Anterior cingulate cortex (tissue), 58 donors: ENCODE measurements at regions not wholly inside any gene's neighbourhood (a gene's known extent, or its start where the extent isn't known, plus 50 kb on each side); places are given as distances from the start of the nearest gene placed in this dataset.

Experiments used
- DNase-seq, 58 donors: peaks; one replicate each; lab custom pipeline; 2025; lab: John Stamatoyannopoulos, UW

GRCh38 chr12:39062266-39062996 is 157.0 kb upstream of the CPNE8 start:
- no peak for DNase-seq

- DNase-seq = no peak
These were observed 156.2 kb upstream of the CPNE8 start for GRCh38 chr12:39061576-39061975.

DNA sequence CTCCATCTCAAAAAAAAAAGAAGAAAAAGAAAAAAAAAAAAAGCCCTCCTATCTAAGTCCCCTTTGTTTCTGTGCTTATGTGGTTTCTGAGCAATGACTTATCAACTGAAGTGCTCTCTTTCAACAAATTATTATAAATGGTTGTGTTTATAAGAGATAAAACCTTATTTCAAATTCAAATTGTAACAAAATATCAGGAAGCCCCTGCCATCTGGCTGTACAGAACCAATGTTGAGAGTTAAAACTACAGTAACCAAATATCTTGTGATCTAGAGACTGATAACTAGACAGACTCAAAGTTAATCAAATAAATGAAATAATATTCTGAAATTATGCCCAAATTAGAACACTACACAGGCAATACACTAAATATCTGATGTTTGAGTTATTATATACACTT is 143.0 kb upstream of the CPNE8 start:
- DNase-seq = no peak

DNA sequence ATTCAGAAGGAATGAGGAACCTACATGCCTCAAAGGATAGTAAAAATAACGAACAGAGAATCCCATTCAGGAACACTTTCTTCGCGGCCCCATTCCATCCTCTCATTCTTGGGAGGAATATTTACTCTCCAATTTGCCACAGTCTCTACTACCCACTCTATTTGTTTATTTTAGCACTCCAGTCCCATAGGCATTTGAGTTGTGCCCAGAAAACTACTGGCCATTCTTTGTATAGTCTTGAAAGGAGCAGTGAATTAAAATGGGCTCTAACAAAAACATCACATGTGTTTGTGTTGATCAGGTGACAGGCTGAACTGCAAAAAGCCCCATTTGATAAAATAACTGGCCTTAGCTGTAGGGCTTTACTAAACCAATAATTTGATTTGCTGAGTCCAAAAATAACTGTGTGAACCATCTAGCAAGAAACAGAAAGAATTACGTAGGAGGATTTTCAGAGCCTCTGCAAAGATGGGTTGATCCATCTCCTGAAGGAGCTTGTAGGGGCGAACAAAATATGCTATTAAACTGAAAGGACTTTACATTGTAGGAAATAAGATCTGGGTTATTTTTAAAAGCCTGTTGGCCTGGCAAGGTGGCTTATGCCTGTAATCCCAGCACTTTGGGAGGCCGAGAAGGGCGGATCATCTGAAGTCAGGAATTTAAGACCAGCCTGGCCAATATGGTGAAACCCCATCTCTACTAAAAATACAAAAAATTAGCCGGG is 142.3 kb upstream of the CPNE8 start:
- no peak for DNase-seq

- no peak for DNase-seq
These were observed 139.4 kb upstream of the CPNE8 start for GRCh38 chr12:39044754-39045153.

DNA sequence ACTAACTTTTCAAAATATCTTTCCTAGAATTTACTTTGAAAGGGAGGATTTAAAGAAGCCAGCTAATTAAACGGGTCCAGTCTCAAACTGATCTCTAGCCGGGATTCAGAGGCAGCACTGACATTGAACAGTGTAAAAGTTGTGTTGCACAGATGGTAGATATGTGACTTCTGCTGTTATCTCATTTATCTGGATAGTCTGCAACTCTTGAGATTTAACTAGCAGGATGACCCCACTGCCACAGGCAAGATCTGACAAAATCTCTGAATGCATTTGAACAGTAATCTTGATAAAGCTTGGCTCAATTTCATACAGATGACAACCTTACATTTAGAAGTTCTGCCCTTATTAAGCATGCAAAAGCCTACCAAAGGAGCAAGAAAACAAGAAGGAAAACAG is 138.0 kb upstream of the CPNE8 start:
- no peak for DNase-seq

DNA sequence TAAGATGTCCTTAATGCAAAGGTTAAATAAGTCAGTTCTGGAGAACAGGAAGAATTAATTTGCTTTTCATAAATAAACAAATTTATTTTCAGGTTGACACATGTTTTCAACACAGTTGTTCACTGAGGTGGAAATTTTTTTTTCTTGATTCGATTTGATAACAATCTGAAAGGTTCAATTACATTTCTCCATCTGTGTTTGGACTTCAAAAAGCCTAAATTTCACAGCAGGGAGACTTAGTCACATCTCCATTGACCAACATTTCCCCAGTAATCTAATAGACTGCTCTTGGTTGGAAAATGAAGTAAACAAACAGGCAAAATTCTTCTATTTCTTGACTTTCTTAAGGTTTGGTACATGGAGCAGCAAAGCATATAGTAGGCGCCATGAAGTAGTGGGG is 134.9 kb upstream of the CPNE8 start:
- no peak for DNase-seq

GRCh38 chr12:39037115-39037514 is 131.7 kb upstream of the CPNE8 start:
- DNase-seq = no peak

- DNase-seq = no peak
These were observed 130.7 kb upstream of the CPNE8 start for GRCh38 chr12:39036105-39036504.

GRCh38 chr12:39033782-39034181 is 128.4 kb upstream of the CPNE8 start:
- DNase-seq = no peak

GRCh38 chr12:39032448-39032847 is 127.1 kb upstream of the CPNE8 start:
- DNase-seq = no peak

DNA sequence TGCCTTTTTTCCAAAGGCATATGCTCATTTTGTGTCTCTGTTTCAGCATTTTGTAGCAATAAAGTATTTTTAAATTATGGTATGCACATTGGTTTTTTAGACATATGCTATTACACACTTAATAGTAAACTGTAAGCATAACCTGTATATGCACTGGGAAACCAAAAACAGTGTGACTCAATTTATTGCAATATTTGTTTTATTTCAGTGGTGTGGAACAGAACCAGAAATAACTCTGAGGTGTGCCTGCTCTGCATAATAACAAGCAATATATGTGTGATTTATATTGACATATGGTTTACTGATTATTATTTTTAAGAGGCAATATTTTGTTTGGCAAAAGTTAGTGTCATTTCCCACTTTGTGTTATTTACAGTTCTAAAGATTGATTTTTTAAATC is 126.6 kb upstream of the CPNE8 start:
- no peak for DNase-seq

DNA sequence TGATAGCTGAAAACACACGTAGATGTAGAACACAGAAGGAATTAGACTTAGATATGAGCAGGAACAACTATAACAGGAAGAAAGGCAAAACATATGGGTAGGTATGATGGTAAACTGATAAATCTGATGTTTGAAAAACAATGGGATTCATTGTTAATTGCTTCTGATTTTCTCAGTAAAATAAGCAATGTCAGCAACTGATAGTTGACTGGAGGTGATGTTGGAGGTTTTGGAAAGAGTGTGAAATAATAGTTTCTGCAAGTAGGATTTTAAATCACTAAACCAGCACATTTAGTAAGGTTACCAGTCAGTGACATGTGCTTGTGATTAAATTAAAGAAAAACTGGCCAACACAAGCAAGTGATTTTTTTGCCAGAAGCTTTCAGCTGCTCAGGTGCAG is 123.0 kb upstream of the CPNE8 start:
- no peak for DNase-seq

GRCh38 chr12:39012870-39013269 is 107.5 kb upstream of the CPNE8 start:
- no peak for DNase-seq

DNA sequence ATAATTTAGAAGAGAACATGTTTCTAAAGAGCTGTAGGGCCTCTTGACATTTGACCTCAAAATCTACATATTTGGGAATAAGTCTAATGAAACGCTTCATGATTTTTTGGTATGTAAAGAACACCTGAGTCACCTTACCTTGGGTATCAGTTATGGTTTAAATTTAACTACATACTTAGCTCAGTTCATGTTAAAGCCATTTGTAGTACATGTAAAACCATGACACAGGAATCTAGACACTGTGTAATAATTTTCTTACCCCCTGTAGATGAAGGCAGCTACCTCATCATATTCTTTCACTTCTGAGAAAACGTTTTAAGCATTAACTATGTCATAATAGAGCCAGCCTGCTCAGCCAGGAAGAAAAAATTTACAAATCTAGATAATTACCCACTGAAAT is 105.8 kb upstream of the CPNE8 start:
- no peak for DNase-seq

GRCh38 chr12:39010406-39010805 is 105.0 kb upstream of the CPNE8 start:
- no peak for DNase-seq

GRCh38 chr12:39007619-39008018 is 102.2 kb upstream of the CPNE8 start:
- no peak for DNase-seq

DNA sequence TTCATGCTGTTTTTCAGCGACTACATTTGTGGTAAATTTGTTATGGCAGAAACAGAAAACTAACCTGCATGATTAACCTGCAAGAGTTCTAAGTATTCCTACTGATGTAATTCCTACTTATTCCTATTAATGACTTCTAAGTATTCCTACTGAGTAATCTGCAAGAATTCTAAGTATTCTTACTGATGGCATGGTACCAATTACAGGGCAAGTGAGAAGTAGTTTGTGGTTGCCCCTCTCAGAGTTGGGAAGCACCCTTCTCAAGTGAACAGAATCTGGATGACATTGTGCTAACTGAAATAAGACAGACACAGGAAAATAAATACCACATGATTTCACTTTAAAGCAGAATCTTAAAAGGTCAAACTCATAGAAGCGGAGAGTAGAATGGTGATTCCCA is 100.9 kb upstream of the CPNE8 start:
- DNase-seq = no peak

DNA sequence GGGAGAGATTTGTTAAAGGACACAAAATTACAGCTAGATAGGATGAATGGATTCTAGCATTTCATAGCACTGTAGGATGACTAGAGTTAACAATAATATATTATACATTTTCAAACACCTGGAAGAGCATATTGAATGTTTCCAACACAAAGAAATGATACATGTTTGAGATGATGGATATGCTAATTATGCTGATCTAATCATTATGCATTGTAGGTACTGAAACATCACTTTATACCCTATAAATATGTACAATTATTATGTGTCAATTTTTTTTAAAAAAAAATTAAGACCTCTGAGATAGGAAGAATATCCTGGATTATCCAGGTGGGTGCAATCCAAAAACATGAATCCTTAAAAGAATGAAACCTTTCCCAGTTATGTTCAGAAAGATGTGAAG is 100.3 kb upstream of the CPNE8 start:
- no peak for DNase-seq

- no peak for DNase-seq
These were observed 98.3 kb upstream of the CPNE8 start for GRCh38 chr12:39003541-39004155.

- no peak for DNase-seq
These were observed 95.0 kb upstream of the CPNE8 start for GRCh38 chr12:39000370-39000769.
